Karpas-422 (cell line): ENCODE measurements at regions not wholly inside any gene's neighbourhood (a gene's known extent, or its start where the extent isn't known, plus 50 kb on each side); places are given as distances from the start of the nearest gene placed in this dataset.

ENCODE experiments used
- DNase-seq: peaks from one replicate; pipeline ENCODE4 v3.0.0-alpha.2; 2015
- H2AFZ ChIP-seq: fragments of 200-600 bp; sonication (generic); 2 replicates; pipeline ENCODE4 v1.6.1; 2014; ENCODE audit warnings: antibody characterized with exemption, low read length, mixed read lengths
- H3K27ac ChIP-seq: fragments of 200-600 bp; sonication (generic); 2 replicates; pipeline ENCODE4 v1.5.1; 2014; ENCODE audit warnings: mild to moderate bottlenecking, low read length, moderate library complexity
- H3K27me3 ChIP-seq: fragments of 200-600 bp; sonication (generic); 2 replicates; pipeline ENCODE4 v1.6.1; 2014; ENCODE audit warnings: low read length, mixed read lengths
- H3K36me3 ChIP-seq: fragments of 200-600 bp; sonication (generic); 2 replicates; pipeline ENCODE4 v1.6.1; 2014; ENCODE audit warnings: low read length, mixed read lengths; ENCODE audit not compliant: insufficient read depth
- H3K4me1 ChIP-seq: fragments of 200-600 bp; sonication (generic); 2 replicates; pipeline ENCODE4 v1.6.1; 2014; ENCODE audit warnings: mild to moderate bottlenecking, low read length, mixed read lengths
- H3K4me2 ChIP-seq: fragments of 200-600 bp; sonication (generic); 2 replicates; pipeline ENCODE4 v1.6.1; 2014; ENCODE audit warnings: low read length, low read depth, mild to moderate bottlenecking; ENCODE audit not compliant: poor library complexity, severe bottlenecking
- H3K4me3 ChIP-seq: fragments of 200-600 bp; sonication (generic); 2 replicates; pipeline ENCODE4 v1.5.1; 2014; ENCODE audit warnings: mild to moderate bottlenecking, antibody characterized with exemption, low read length, mixed read lengths
- H3K79me2 ChIP-seq: fragments of 200-600 bp; sonication (generic); 2 replicates; pipeline ENCODE4 v1.6.1; 2014; ENCODE audit warnings: mild to moderate bottlenecking, low read length, mixed read lengths
- H3K9ac ChIP-seq: fragments of 200-600 bp; sonication (generic); 2 replicates; pipeline ENCODE4 v1.6.0; 2014; ENCODE audit warnings: low read length
- H3K9me2 ChIP-seq: fragments of 200-600 bp; sonication (generic), shearing (Covaris generic); replicated peaks from 2 replicates; pipeline ENCODE4 v1.6.0; 2014; ENCODE audit warnings: mild to moderate bottlenecking, low read length, moderate library complexity; ENCODE audit not compliant: insufficient read depth
- H3K9me3 ChIP-seq: fragments of 300-700, 200-600 bp; sonication (generic); 2 replicates; pipeline ENCODE4 v1.6.1; 2014; ENCODE audit warnings: low read length, mixed read lengths
- H4K20me1 ChIP-seq: fragments of 200-600 bp; sonication (generic); 2 replicates; pipeline ENCODE4 v1.6.1; 2014; ENCODE audit warnings: mild to moderate bottlenecking, antibody characterized with exemption, low read length, low read depth; ENCODE audit not compliant: insufficient read depth

GRCh38 chr10:4343873-4344272 is 482.1 kb upstream of the AKR1E2 start:
- H4K20me1 ChIP-seq, result no peaks in the 10 kb centered on the region
- H2AFZ ChIP-seq, result no peak overlapping the region
- no peak overlapping the region for H3K4me2 ChIP-seq
- H3K9me2 ChIP-seq, result no peaks in the 10 kb centered on the region
- peaks cover 4% of the 10 kb centered on the region; the same call in 1 of the 2 replicates for H3K9me3 ChIP-seq
- no peaks in the 10 kb centered on the region for H3K79me2 ChIP-seq
- no peaks in the 10 kb centered on the region for H3K4me1 ChIP-seq
- no peak overlapping the region for H3K9ac ChIP-seq
- H3K27me3 ChIP-seq, result no peaks in the 10 kb centered on the region
- H3K4me3 ChIP-seq, result no peak overlapping the region
- no peak for DNase-seq
- no peak overlapping the region for H3K27ac ChIP-seq
- no peaks in the 10 kb centered on the region for H3K36me3 ChIP-seq

- no peaks in the 10 kb centered on the region for H3K27me3 ChIP-seq
- no peaks in the 10 kb centered on the region for H3K36me3 ChIP-seq
- H3K27ac ChIP-seq, result no peak overlapping the region
- H2AFZ ChIP-seq, result no peak overlapping the region
- no peak overlapping the region for H3K9ac ChIP-seq
- H3K9me2 ChIP-seq, result no peaks in the 10 kb centered on the region
- no peaks in the 10 kb centered on the region for H3K79me2 ChIP-seq
- no peaks in the 10 kb centered on the region for H4K20me1 ChIP-seq
- peaks cover 4% of the 10 kb centered on the region; the same call in 1 of the 2 replicates for H3K9me3 ChIP-seq
- no peak for DNase-seq
- no peak overlapping the region for H3K4me2 ChIP-seq
- H3K4me3 ChIP-seq, result no peak overlapping the region
- H3K4me1 ChIP-seq, result no peaks in the 10 kb centered on the region
Observed at GRCh38 chr10:4343091-4343490, 482.9 kb upstream of the AKR1E2 start.

GRCh38 chr10:4338768-4339167 is 487.2 kb upstream of the AKR1E2 start:
- Histone ChIP-seq H3K9me3 (peaks cover 26% of the 10 kb centered on the region), H3K9ac (no peak overlapping the region), H3K27ac (no peak overlapping the region), H3K27me3 (no peaks in the 10 kb centered on the region), H3K9me2 (no peaks in the 10 kb centered on the region), H4K20me1 (no peaks in the 10 kb centered on the region), H3K4me3 (no peak overlapping the region), H2AFZ (no peak overlapping the region), H3K4me2 (no peak overlapping the region), H3K79me2 (no peaks in the 10 kb centered on the region), H3K36me3 (no peaks in the 10 kb centered on the region), H3K4me1 (no peaks in the 10 kb centered on the region)
- no peak for DNase-seq

- Histone ChIP-seq H3K9ac (no peak overlapping the region), H3K36me3 (no peaks in the 10 kb centered on the region), H3K79me2 (no peaks in the 10 kb centered on the region), H4K20me1 (no peaks in the 10 kb centered on the region), H3K9me3 (peaks cover 30% of the 10 kb centered on the region), H3K27me3 (no peaks in the 10 kb centered on the region), H3K27ac (no peak overlapping the region), H3K4me1 (no peaks in the 10 kb centered on the region), H3K9me2 (no peaks in the 10 kb centered on the region), H3K4me3 (no peak overlapping the region), H3K4me2 (no peak overlapping the region), H2AFZ (no peak overlapping the region)
- DNase-seq, result no peak
Observed at GRCh38 chr10:4337563-4337962, 488.4 kb upstream of the AKR1E2 start.

- Histone ChIP-seq H3K79me2 (no peaks in the 10 kb centered on the region), H3K27ac (no peak overlapping the region), H3K9me3 (peaks cover 42% of the 10 kb centered on the region), H4K20me1 (no peaks in the 10 kb centered on the region), H2AFZ (no peak overlapping the region), H3K36me3 (no peaks in the 10 kb centered on the region), H3K4me2 (no peak overlapping the region), H3K4me3 (peak overlapping the region; percentile 26), H3K4me1 (no peaks in the 10 kb centered on the region), H3K9ac (no peak overlapping the region), H3K27me3 (no peaks in the 10 kb centered on the region), H3K9me2 (no peaks in the 10 kb centered on the region)
- no peak for DNase-seq
Observed at GRCh38 chr10:4334871-4335270, 491.1 kb upstream of the AKR1E2 start.

- H3K9me2 ChIP-seq, result no peaks in the 10 kb centered on the region
- H3K79me2 ChIP-seq, result no peaks in the 10 kb centered on the region
- no peaks in the 10 kb centered on the region for H3K27me3 ChIP-seq
- H3K36me3 ChIP-seq, result no peaks in the 10 kb centered on the region
- 0 out of 2 replicates have a peak overlapping the region, but pooled peaks have one; percentile 26 for H2AFZ ChIP-seq
- H3K27ac ChIP-seq, result peak overlapping the region; percentile 62
- H3K4me1 ChIP-seq, result no peaks in the 10 kb centered on the region
- peak overlapping the region; percentile 26 for H3K4me3 ChIP-seq
- H3K4me2 ChIP-seq, result no peak overlapping the region
- H4K20me1 ChIP-seq, result no peaks in the 10 kb centered on the region
- H3K9me3 ChIP-seq, result peaks cover 42% of the 10 kb centered on the region
- H3K9ac ChIP-seq, result no peak overlapping the region
- DNase-seq, result no peak
Observed at GRCh38 chr10:4334015-4334414, 492.0 kb upstream of the AKR1E2 start.

GRCh38 chr10:4333459-4333894 is 492.5 kb upstream of the AKR1E2 start:
- Histone ChIP-seq H3K27ac (peak overlapping the region; percentile 62), H3K4me1 (no peaks in the 10 kb centered on the region), H3K9ac (no peak overlapping the region), H2AFZ (0 out of 2 replicates have a peak overlapping the region, but pooled peaks have one; percentile 26), H3K4me2 (no peak overlapping the region), H3K27me3 (no peaks in the 10 kb centered on the region), H3K79me2 (no peaks in the 10 kb centered on the region), H4K20me1 (no peaks in the 10 kb centered on the region), H3K4me3 (0 out of 2 replicates have a peak overlapping the region, but pooled peaks have one; percentile 26), H3K9me2 (no peaks in the 10 kb centered on the region), H3K36me3 (no peaks in the 10 kb centered on the region), H3K9me3 (peaks cover 42% of the 10 kb centered on the region)
- DNase-seq, result peak; percentile 90

- DNase-seq, result peak; percentile 52
- H4K20me1 ChIP-seq, result no peaks in the 10 kb centered on the region
- H3K4me3 ChIP-seq, result peak overlapping the region; percentile 21; the same call in 1 of the 2 replicates
- H3K9me3 ChIP-seq, result peaks cover 42% of the 10 kb centered on the region
- H3K27ac ChIP-seq, result peak overlapping the region; percentile 62
- no peaks in the 10 kb centered on the region for H3K79me2 ChIP-seq
- H2AFZ ChIP-seq, result no peak overlapping the region
- H3K9me2 ChIP-seq, result no peaks in the 10 kb centered on the region
- no peaks in the 10 kb centered on the region for H3K36me3 ChIP-seq
- H3K9ac ChIP-seq, result no peak overlapping the region
- no peak overlapping the region for H3K4me2 ChIP-seq
- H3K27me3 ChIP-seq, result no peaks in the 10 kb centered on the region
- H3K4me1 ChIP-seq, result no peaks in the 10 kb centered on the region
Observed at GRCh38 chr10:4332764-4333458, 493.1 kb upstream of the AKR1E2 start.
